GM21360 (cell line): ENCODE measurements at regions not wholly inside any gene's neighbourhood (a gene's known extent, or its start where the extent isn't known, plus 50 kb on each side); places are given as distances from the start of the nearest gene placed in this dataset.

ENCODE experiments used
- ATAC-seq: cut with Tn5 transposase; IDR thresholded peaks from one replicate; pipeline ENCODE4 v1.9.1; 2021; ENCODE audit warnings: mild to moderate bottlenecking, moderate library complexity; ENCODE audit not compliant: unreplicated experiment

DNA sequence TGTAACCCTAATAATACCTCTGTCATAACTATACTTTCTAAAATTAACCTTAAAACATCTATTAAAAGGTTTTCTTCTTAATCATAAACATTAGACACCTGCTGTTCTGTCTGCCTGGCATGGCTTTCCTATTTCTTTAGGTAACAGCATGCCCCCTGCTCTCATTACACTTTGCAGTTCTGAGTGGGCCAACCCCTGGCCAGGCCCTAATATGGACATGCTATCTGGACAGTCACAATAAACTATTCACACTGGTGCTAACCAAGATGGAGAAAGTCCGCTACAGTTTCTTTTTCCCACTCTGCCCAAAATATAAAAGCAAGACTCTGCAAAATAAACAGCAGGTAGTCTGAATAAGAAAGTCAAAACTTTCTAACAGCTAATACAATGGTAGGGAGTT is 84.0 kb downstream of the ELAPOR2 start:
- ATAC-seq: no peak

DNA sequence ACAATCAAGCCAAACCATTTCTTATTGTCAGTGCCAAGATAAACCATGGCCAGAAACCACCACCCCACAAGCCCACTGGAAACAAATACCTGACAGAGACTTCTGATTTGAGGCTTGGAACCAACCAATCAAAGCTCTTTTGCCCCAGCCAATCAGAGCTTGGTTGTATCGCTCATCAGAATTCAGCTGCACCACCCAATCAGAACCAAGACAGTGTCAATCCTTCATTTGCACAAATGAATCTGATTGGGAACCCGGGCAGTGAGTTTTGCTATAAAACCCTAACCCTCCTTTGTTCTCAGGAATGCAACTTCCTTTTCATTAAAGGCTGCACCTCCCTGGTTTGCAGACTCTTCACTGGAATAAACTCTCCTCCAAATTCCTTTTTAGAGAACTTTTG is 87.4 kb downstream of the ELAPOR2 start:
- no peak for ATAC-seq

DNA sequence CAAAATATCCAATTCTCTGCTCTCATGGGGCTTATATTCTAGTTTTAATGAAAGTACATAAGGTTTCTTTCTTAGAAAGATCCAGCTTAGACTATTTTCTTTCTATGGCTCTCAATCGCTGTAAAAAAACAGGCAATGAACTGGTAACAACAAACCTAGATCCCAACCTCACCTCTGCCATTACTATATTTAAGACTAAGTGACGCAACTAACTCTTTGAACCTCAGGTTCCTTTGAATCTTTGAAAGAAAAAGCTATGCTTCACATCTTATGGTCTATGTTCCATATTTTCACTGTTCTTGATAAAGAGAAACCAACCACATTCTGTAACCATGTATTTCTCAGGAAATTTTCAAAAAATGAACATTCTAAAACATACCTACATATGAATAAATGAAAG is 88.5 kb downstream of the ELAPOR2 start:
- ATAC-seq: no peak

DNA sequence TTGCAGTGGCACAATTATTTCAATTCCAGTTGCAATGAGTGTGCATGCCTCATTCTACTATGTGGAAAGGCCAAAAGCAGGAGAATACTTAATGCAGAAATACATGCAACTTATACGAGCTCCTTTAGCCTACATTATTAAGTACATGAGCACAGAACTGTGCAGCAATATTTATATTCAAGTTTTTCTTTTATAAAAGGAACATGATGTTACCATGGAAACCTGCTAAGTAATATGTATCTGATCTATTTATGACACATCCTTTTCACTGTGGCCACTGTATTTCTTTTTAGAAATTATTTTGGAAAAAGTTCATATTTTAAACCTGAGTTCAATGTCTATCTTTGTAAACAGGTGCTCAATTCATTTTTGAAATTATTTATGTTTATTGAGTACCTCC is 88.9 kb downstream of the ELAPOR2 start:
- ATAC-seq: no peak

DNA sequence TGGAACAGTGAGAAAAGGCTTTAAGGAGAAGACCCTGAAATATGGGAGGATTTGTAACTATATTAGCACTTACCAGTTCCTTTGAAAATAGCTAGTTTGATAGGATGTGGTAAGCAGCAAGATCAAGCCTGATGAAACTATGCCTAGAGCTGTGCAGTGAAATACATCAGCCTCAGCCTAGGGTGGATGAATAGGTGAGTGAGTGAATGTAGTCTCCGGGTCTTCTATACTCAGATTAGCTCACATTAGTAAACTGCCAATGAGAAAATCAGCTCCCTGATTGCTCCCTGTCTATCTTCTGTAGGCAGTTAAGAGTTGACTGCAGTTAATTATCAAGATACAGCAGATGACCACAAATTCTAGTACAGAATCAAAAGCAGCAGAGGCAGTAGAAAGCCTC is 89.6 kb downstream of the ELAPOR2 start:
- ATAC-seq: no peak

DNA sequence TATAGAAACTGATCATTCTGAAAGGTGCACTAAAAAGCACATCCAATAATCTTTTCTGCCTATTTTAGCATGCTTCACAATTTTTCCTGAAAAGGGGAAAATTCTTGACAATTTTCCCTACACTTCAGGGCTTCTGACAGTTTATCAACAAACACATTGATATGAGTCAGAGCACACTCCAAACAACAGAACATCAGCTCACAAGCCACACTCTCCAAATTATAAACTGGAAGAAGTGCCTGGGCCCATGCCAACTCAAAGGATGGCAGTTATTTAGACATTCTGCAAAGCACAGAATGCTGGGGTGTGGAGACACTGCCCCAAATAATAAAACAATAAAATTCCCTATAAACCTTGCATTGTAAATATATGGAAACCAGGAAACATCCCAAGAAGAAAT is 90.8 kb downstream of the ELAPOR2 start:
- ATAC-seq: no peak

DNA sequence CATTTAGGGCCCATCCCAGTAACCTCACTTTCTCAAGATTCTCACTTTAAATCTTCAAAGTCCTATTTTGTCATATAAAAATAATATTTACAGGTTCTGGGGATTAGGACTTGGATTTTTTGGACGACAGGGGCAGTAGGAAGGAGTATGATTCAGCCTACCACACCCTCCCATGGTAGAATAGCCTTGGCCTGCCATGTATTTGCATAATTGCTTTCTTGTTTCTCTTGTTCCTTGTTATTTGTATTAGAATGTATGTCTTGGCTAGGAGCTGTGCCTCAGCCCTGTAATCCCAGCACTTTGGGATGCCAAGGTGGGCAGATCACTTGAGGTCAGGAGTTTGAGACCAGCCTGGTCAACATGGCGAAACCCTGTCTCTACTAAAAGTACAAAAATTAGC is 92.5 kb downstream of the ELAPOR2 start:
- ATAC-seq: no peak

DNA sequence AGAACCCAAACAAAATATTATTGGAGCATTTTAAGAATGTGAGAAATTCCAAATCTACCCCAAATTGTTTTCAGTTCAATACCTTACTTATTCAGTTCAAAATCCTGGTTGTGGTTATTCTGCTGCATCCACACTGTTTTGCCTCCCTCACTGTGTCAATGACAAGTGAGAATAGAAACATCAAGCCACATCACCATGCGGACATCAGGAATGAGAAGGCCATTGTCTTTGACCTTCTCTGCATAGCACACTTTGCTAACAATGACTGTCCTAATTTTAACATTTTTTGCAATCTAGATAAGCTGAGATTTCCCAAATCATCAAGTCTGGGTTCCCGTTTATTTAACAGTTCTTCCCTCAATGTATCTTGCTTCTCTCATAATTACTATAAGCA is 93.7 kb downstream of the ELAPOR2 start:
- no peak for ATAC-seq

DNA sequence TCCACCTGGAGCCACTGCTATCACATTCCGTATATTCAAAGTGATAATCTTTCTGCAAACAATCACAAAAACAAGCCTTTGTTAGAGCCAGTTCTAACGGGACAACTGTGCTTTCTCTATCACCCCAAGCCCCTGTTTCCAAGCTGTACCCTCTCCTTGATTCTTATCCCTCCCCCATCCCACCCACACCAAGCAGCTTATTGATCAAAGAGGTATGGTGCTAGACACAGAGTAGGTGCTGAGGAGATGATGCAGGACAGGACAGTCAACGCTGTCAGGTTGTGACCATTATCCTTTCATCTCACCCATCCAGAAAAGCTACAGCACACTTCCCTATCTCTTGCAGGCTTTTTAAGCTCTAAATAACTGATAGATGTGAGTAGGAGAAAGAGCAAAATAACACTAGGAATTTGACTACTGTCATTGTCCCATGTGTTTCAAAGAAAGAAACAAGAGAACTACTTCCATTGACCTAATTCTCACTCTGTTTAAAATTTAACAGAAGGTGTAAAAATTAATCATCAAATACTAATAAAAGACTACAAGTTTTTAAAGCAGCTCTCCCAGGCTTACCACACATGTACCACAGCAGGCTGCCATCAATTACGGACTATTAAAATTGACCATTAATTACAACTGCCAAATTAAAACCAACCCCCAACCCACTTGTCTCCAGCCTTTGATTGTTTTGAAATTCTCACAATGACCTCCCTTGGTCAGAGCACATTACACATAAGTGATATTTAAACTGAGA is 94.3 kb downstream of the ELAPOR2 start:
- no peak for ATAC-seq

DNA sequence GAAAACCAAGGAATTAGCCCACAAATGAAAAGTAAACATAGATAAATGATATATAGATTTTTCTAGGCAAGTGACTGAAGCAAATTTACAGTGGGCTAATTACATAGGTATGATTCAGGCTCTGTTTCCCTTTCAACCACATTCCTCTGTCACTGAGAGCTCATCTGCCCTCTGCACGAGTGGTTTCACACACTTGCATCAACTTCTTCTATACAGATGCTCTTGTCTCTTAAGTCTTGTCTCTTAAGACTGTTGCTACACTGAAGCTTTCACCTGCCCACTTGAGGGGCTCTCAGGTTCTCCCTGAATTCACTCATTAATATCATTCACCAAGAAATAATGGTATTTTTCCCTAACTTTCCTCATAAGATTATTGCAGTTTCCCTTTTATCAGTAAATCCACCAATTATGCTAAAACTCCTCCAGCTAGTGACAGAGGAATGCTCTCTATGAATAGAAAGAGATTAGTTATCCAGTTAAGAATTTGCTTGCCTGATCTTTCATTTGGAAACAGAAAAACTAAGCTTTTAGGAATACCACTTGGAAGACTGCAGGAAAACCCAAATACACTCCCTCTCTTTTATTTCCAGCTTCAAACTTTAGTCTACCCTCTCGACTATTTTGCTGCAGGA is 95.7 kb downstream of the ELAPOR2 start:
- peak; percentile 96 for ATAC-seq

DNA sequence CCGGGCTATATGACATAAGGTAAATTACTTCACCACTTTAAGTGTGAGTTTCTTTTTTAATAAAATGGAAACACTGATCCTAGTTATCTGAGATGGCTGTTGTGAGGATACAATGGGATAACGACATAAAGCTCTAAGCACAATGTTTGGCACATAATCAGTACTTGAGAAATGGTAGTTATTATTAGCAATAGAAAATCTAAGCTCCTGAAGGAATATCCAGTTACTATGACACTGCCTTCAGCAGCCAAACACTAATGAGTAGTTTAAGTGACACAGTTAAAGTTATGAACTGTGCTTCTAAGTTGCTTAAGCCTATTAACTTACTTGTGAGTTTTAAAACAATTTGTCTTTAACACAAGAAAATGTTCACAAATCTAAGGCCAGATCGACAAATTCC is 96.8 kb downstream of the ELAPOR2 start:
- no peak for ATAC-seq

DNA sequence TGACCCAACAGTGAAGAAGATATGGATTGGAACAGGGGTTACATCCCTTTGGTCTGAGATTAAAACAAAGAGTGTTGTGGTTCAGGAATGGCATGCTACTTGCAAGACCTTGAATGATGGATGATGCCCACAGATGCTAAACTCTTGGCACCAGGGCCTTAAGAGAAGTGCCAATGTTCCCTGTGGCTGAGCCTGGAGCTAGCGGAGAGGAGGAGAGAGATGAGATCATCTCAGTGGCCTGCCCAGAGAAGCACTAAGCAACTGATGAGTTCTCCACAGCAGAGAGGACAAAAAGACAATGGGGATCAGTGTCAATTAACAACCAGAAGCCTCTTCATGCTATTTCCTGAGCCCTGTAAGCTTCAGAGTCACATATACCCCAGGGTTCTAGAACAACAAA is 97.8 kb downstream of the ELAPOR2 start:
- ATAC-seq: no peak

DNA sequence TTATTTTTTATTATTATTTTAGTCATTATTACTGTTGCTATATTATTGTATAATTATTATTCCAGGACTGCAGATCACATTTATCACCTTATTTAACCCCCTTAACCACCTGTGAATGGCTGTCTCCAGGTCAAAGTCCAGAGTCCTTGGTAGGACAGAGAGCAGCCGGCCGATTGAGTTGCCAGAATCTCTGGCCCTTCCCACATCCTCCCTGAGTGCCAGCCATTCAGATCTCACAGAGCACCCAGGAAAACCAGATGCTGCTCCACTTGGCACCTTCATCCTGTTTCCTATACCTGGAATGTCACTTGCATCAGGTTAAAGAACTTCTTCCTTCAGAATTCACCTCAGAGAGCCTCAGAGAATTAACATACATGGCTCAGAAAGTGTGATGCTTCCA is 101.1 kb downstream of the ELAPOR2 start:
- no peak for ATAC-seq

DNA sequence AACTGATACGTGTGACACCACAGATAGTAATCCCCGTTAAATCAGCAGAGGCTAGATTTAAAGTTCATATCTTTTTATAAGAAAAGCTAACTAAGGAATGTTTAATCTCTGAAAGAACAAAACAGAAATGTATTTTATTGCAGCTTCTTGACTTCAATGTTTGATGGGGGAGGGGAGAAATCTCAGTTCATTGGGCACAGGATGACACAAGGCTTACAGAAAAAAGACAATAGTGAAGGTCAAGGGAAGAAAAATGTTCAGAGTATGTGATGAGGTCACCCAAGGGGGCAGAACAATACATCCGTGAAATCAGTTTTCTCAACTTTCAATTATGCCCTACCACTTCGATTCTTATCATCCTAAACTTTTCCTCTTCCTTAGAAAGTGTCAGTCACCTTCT is 102.9 kb downstream of the ELAPOR2 start:
- no peak for ATAC-seq

DNA sequence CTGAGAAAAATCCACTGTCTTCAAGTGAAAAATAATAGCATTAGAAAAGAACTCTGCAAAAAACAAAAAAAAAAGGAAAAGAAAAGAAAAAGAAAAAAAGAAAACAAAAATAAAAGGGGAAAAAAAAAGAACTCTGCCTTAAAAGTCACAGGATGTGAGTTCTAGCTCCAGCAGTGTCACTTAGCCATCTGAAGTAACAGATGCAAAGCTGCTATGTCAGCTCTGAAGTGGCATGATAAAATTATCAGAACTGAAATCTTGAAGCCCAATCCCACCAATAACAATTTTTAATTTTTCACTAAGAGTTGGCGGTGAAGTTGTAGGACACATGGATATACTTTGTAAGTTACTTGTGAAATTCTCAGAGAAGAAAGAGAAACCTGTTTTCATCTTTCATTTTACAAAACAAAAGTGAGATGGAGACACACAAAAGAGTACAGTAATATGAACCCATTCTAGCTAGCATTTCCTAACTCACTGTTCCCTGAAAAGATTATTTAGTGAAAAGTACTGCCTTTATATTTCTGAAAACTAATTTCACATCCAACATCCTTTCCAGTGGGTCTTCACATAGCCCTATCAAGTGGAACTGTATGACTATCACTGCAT is 103.5 kb downstream of the ELAPOR2 start:
- ATAC-seq: no peak

DNA sequence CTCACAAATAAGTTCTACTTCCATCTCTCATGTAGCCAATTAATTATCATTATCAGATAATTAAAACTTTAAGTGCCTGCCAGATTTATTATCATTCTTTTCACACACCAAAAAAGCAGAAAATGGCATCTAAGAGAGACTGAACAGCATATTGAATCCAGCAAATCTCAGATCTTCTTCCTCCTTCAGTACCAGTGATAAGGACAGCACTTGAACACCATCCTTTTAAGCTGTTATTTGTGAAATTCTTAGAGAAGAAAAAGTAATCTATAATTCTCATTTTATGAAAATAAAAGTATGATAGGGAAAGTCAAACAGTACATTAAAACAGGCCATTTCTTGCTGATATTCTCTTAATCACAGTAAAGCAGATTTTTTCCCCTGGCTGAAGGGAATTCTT is 104.5 kb downstream of the ELAPOR2 start:
- ATAC-seq: no peak

DNA sequence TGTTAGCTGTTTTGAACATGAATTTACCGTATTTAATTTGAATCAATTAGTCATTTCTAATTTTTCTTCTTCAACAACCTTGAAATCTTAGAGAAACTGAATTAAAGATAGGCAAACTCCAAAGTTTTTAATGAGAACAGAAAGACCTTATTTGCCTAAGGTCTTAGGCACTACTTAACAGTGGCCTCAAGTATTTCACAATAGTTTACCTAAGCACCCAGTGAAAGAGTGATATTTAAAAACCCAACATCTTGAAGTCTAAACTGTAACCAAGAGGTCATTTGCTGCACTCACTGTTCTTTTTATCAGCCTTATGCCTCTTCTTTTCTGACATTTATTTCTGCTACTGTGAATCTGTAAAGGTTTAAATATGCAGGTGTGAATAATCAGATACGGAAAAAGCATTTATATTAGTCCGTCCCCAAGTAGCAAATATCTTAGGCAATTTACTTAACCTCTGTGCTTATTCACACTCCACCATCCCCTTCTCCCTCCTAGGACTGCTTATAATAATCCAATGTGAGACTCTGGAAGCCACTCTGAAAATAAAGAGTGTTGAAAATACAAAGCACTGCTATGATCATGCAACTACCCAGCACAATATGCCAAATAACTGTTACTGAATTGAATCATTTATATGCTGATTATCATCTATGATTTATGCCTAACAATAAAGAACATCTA is 105.7 kb downstream of the ELAPOR2 start:
- no peak for ATAC-seq

DNA sequence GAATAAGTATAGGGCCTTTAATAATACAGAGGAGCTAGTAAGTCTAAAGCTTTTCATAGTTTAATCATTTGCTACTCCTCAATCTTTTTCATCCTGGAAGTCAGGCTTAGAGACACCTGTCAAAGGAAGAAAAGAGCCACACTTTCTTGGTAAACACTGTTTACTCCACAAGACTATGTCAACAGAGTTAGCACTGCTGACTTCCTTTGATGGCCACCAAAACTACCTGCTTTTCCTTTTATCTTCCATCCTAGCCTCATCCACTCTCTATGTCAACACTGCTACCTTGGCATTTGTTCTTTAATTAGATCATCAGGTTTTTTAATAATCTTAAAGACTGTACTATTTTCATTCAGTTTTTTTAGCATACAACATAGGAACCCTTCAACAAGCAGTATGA is 106.2 kb downstream of the ELAPOR2 start:
- no peak for ATAC-seq

DNA sequence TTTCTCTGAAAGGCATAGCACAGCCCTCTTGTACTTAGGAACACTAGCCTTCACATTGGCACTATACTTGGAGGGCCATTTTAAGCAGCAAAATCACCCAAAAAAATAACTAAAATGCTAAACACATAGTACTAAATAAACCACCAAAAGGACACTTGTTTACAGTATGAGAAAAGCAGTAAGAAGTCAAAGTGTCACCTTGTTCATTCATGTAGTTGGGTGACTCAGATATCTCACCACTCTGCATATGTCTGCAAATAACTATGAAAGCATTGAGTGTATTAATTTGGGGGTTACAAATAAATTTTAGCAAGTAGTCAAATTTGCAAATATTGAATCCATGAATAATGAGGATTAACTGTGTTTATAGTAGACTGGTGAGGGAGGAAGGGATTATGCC is 107.6 kb downstream of the ELAPOR2 start:
- no peak for ATAC-seq

DNA sequence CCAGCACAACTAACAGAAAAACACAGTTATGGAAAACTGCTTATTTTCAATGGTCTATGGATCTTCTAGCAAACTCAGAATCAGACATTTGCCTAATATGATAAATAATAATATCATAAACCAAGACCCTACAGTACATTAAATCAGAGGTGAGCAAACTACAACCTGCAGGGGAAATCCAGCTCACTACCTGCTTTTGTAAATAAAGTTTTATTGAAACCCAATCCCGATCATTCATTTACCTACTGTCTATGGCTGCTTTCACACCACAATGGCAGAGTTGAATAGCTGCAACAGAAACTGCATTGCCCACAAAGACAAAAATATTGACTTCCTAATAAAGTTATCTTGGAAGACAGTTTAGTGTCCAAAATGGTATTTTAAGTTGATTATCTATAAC is 108.5 kb downstream of the ELAPOR2 start:
- no peak for ATAC-seq

DNA sequence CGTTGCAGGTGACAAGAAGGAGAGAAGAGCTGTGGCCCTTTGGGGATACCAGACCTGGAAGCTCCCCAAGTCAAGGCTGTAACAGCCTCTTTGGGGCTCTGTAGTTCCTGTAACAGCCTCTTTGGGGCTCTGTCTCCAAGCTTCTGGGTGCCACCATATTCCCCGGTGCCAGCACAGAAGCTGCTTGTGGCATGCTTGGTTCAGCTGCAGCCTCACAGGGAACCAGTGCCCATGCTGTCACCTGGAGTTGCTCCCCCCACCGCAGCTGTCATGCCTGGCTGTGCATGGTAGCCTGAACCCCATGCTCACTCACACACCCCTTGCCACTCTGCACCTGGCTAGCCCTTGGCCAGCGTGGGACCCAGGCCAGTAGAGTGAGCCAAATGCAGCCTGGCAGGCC is 109.1 kb downstream of the ELAPOR2 start:
- no peak for ATAC-seq

DNA sequence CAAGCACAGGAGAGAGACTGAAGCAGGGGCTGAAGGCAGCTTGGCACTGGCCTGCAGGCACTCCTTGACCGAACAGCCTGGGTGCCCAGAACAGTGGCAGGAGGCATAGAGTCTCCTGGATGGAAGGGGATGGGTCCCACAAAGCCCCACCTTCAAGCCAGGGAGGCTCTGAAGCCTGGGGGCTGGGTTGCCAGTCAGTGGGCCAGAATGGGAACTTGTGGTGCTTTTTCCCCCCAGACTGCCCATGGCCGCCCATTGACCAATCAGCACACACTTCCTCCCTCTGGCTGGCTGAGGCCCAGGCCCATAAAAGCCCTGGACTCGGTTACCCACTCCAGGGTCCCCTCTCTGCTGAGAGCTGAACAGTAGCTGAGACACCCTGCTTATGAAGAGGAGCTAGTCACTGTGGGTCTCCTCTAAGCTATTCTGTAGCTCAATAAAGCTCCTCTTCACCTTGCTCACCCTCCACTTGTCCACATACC is 109.6 kb downstream of the ELAPOR2 start:
- ATAC-seq: no peak
